Motor neuron (in vitro differentiated cells): ENCODE measurements at regions not wholly inside any gene's neighbourhood (a gene's known extent, or its start where the extent isn't known, plus 50 kb on each side); places are given as distances from the start of the nearest gene placed in this dataset.

Experiments
- ATAC-seq, 8 experiments: fragments of 200-7000 bp; cut with Tn5 transposase; replicated peaks in 6 of 8; 2 replicates each; pipeline ENCODE4 v1.8.0; 2021; ENCODE audit warnings: mild to moderate bottlenecking in 8 of 8, moderate library complexity in 8 of 8
- H3K27ac ChIP-seq, 2 donors: fragments of 250-450 bp; sonication (Bioruptor Pico); 2 replicates each; pipeline ENCODE4 v1.9.0; 2021; ENCODE audit warnings: antibody characterized with exemption in 2 of 2, mild to moderate bottlenecking in 2 of 2, moderate library complexity in 1 of 2
- H3K4me1 ChIP-seq, 2 donors: fragments of 250-450 bp; sonication (Bioruptor Pico); replicated peaks in 1 of 2; 2 replicates each; pipeline ENCODE4 v1.6.1; 2021; ENCODE audit warnings: antibody characterized with exemption in 2 of 2, mild to moderate bottlenecking in 2 of 2, moderate library complexity in 1 of 2
- H3K4me3 ChIP-seq, 5 donors: fragments of 250-450 bp; sonication (Bioruptor Pico); 2 replicates each; pipeline ENCODE4 v1.9.0; 2021; ENCODE audit warnings: antibody characterized with exemption in 5 of 5, mild to moderate bottlenecking in 5 of 5, moderate library complexity in 4 of 5
- WGBS, 10 experiments: fragments of 450-650 bp; shearing (Covaris generic); methylation state at CpG; one replicate each; pipeline ENCODE4 v1.0.0; 2022; 5-methylcytosine and 5-hydroxymethylcytosine counted together
- in situ Hi-C, 9 experiments: fragments of 400-800 bp; cut with MboI; loops; one replicate each; pipeline ENCODE4 v1.15.0; 2021; ENCODE audit warnings: low sequenced_read_pairs in 9 of 9, low pct_unique_long_range_greater_than_20kb in 2 of 9; ENCODE audit not compliant: unreplicated experiment in 9 of 9

DNA sequence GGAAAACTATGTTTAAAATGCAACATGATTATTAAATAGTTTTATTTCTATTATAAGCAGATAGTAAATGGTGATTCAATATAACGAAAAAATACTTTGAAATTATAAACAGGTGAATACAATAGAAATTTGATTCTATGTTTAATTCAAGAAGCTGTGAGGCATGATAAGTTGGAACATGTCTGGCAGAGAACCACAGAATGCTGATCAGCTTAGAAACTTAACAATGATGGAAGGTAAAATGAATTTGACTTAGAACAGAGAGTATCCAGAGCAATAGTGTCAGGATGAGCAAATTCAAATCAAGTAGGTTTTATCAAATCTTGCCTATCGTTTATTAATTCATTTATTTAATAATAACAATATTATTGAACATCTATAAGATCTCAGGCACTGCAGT is 83.4 kb upstream of the ADGRL4 start:
- 25 to 90% (median 70%) methylated on average over 2 of the region's 2 CpGs for WGBS, 10 experiments
- in situ Hi-C loops, result no loop called here
- Histone ChIP-seq H3K4me3 (no peak overlapping the region), H3K27ac (no peak overlapping the region), H3K4me1 (peaks cover 0 to 8% of the 10 kb centered on the region in 2 donors)
- ATAC-seq, result no peak

DNA sequence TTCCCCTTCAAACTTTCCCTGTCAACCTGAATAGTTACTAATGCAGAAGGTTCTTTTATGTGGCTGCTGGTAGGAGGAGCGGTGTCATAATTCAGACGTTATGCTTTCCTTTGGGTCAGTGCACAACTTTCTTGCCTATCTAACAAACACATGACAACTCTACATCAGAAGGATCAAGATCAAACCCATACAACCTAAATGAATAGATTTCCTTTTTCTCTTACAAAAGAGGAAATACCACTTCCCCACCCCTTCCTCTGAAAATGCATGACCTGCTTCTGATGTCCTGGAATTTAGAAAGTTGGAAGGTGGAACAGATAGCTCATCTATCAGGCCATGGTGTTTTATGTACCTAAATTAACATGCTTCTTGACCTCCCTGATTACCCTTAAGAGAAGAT is 75.7 kb upstream of the ADGRL4 start:
- no peak overlapping the region for H3K27ac ChIP-seq
- WGBS, 10 experiments, result 13 to 97% (median 88%) methylated on average over 2 of the region's 2 CpGs; no CpG with 5 or more reads in 5 of the 10 experiments
- in situ Hi-C loops, result no loop called here
- peaks cover 0 to 8% of the 10 kb centered on the region in 2 donors for H3K4me1 ChIP-seq
- no peak overlapping the region for H3K4me3 ChIP-seq
- ATAC-seq, result no peak

DNA sequence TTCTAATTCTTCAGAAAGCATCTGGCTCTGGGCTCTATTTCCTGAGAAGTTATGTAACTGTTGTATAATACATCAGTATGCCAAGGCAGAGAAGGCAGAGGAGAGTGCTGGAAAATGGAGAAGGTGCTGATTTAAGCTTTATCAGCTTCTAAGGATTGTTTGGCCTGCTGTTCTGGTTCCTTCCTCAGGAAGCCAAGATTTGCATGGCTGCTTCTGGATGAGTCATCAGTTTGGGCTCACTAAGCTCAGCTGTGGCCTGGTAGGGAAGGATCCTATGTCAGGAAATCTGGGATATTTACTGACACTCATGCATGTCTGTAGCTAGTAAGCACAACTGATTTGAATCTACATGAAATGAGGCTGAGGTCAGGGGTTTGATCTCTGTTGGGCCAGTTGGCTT is 73.2 kb upstream of the ADGRL4 start:
- Histone ChIP-seq H3K4me1 (no peaks in the 10 kb centered on the region), H3K4me3 (no peak overlapping the region), H3K27ac (no peak overlapping the region)
- peak; percentile 63 to 99 (median 87) for ATAC-seq
- in situ Hi-C loops, result no loop called here

DNA sequence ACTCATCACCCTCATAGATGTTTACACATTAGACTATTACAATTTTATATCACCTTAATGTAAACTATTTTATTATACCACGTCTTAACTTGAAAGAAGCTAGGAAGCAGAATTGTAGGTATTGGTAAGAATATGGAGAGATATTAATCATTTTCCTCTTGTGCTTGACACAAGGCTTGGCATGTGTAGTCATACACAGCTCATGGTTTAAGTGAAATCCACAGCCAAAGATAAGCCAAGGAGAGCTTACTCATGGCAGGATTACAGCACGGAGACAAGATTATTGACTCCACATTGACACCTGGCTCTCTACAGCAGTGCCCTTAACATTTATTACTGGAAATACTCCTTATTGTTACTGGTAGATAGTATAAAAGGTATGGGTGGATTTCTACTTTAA is 68.4 kb upstream of the ADGRL4 start:
- no peak for ATAC-seq
- no peaks in the 10 kb centered on the region for H3K4me1 ChIP-seq
- in situ Hi-C loops, result no loop called here
- no peak overlapping the region for H3K27ac ChIP-seq
- H3K4me3 ChIP-seq, result no peak overlapping the region
- WGBS, 10 experiments, result 60 to 100% (median 96%) methylated on average over 1 to 2 of the region's 2 CpGs; no CpG with 5 or more reads in 1 of the 10 experiments

DNA sequence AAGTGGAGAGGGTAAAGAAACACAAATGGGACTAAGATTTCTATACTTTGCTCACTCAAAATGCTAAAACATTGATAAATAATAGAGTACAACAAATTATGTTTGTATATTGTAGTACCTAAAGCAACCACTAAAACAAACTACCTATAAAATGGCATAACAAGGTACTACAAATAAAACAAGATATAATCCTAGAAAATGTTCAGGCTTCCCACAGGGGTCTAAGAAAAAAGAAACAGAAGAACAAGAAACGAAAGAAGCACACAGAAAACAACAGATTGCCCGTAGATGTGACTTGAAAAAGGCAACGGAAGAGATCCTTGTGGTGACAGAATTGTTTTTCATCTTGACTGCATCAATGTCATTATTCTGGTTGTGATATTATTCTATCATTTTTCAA is 63.3 kb upstream of the ADGRL4 start:
- in situ Hi-C loops, result no loop called here
- Histone ChIP-seq H3K27ac (no peak overlapping the region), H3K4me1 (no peaks in the 10 kb centered on the region), H3K4me3 (no peak overlapping the region)
- 51 to 93% (median 72%) methylated on average over 1 to 3 of the region's 3 CpGs for WGBS, 10 experiments
- ATAC-seq, result no peak

DNA sequence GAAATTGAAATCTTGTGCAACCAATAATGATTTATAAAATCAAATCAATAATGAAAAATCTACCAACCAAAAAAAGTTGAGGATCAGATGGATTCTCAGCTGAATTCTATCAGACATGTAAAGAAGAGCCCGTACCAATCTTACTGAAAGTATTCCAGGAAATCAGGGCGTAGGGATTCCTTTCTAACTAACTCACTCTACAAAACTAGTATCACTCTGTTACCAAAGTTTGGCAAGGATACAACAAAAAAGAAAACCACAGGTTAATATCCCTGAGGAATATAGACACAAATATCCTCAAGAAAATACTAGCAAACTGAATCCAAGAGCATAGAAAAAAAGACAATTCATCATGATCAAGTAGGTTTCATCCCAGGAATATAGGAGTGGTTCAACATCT is 52.8 kb upstream of the ADGRL4 start:
- in situ Hi-C loops, result no loop called here
- 60 to 100% (median 90%) methylated on average over 2 of the region's 2 CpGs for WGBS, 10 experiments
- Histone ChIP-seq H3K4me3 (no peak overlapping the region), H3K27ac (no peak overlapping the region), H3K4me1 (no peaks in the 10 kb centered on the region)
- peak in 1 of 8 experiments; percentile 29 for ATAC-seq
